Stomach (tissue), 4 donors: ENCODE measurements at regions not wholly inside any gene's neighbourhood (a gene's known extent, or its start where the extent isn't known, plus 50 kb on each side); places are given as distances from the start of the nearest gene placed in this dataset.

Source experiments
- CTCF ChIP-seq, 7 experiments: fragments of 450-650 bp in 4 of 7; fragments of 200-600 bp in 3 of 7; sonication (generic) in 3 of 7; IDR thresholded peaks; one replicate each; pipeline ENCODE4 v1.5.1; 2016 to 2019; ENCODE audit warnings: antibody characterized with exemption in 7 of 7, control low read depth in 2 of 7, mild to moderate bottlenecking in 1 of 7
- EP300 ChIP-seq: sonication (generic); formaldehyde crosslinking; IDR thresholded peaks from one replicate; pipeline ENCODE4 v1.6.1; 2017; ENCODE audit warnings: antibody characterized with exemption
- POLR2A ChIP-seq, 4 donors: fragments of 450-650 bp; IDR thresholded peaks; one replicate each; pipeline ENCODE4 v1.6.1; 2016; ENCODE audit warnings: antibody characterized with exemption in 4 of 4, control low read depth in 2 of 4, mild to moderate bottlenecking in 1 of 4, moderate library complexity in 1 of 4

DNA sequence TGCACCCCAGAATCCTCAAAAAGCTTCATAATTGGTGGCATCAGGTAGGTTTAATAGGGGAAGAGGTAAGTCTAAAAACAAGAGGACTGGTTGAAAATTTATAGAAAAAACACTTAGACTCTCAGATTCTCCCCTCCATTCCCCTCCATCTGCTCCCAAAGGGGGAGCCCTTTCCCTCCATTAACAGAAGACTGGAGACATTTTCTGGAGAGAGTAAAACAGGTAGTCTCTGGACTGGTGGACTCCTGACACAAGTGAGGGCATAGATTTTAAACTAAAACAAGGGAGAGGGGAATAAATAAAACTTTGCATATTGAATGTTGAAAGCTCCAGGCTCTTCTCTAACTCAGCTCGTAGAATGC is 54.0 kb upstream of the IPO9 start:
- TF ChIP-seq EP300 (no peak), CTCF (IDR thresholded peaks at IDR 0.05) (no peak), POLR2A (IDR thresholded peaks at IDR 0.05) (no peak)
